Calu3 (cell line): ENCODE measurements at regions not wholly inside any gene's neighbourhood (a gene's known extent, or its start where the extent isn't known, plus 50 kb on each side); places are given as distances from the start of the nearest gene placed in this dataset.

Source experiments
- BruUV-seq: library from RNA; stranded (reverse); fragments of 400-500 nt; replicated peaks from 2 replicates; lab custom pipeline; 2021; lab: Mats Ljungman, UMichigan
- CTCF ChIA-PET: fragments of 300-600 bp; sonication (Branson Sonifier 250); formaldehyde crosslinking; loops from one replicate; lab custom pipeline; 2022; ENCODE audit warnings: antibody characterized with exemption; lab: Charles Lee
- DNase-seq: peaks from one replicate; pipeline ENCODE4 v3.0.0; 2022
- H3K27ac Mint-ChIP-seq: one replicate; pipeline ENCODE4 v1.8.0; 2022; ENCODE audit warnings: mixed read lengths; ENCODE audit not compliant: unreplicated experiment
- H3K27me3 Mint-ChIP-seq: one replicate; pipeline ENCODE4 v1.8.0; 2022; ENCODE audit warnings: mixed read lengths; ENCODE audit not compliant: unreplicated experiment
- H3K36me3 Mint-ChIP-seq: one replicate; pipeline ENCODE4 v1.8.0; 2022; ENCODE audit warnings: mild to moderate bottlenecking, moderate library complexity, mixed read lengths; ENCODE audit not compliant: insufficient read depth, unreplicated experiment
- H3K4me1 Mint-ChIP-seq: one replicate; pipeline ENCODE4 v1.8.0; 2022; ENCODE audit warnings: mild to moderate bottlenecking, low read depth, mixed read lengths; ENCODE audit not compliant: unreplicated experiment
- H3K4me3 Mint-ChIP-seq: one replicate; pipeline ENCODE4 v1.8.0; 2022; ENCODE audit warnings: mild to moderate bottlenecking, low read depth, moderate library complexity, mixed read lengths; ENCODE audit not compliant: unreplicated experiment
- H3K9me3 Mint-ChIP-seq: one replicate; pipeline ENCODE4 v1.8.0; 2022; ENCODE audit warnings: low read depth, mixed read lengths; ENCODE audit not compliant: unreplicated experiment
- intact Hi-C: fragments of 100-400 bp; cut with micrococcal nuclease; formaldehyde crosslinking; loops from one replicate; pipeline ENCODE4 v1.10.0; 2022; ENCODE audit not compliant: unreplicated experiment
- TF ChIP-seq, protein P1 (sequence below): fragments of 200-600 bp; IDR thresholded peaks from one replicate; pipeline ENCODE4 v1.8.0; 2022; ENCODE audit warnings: antibody characterized with exemption; ENCODE audit not compliant: unreplicated experiment

DNA sequence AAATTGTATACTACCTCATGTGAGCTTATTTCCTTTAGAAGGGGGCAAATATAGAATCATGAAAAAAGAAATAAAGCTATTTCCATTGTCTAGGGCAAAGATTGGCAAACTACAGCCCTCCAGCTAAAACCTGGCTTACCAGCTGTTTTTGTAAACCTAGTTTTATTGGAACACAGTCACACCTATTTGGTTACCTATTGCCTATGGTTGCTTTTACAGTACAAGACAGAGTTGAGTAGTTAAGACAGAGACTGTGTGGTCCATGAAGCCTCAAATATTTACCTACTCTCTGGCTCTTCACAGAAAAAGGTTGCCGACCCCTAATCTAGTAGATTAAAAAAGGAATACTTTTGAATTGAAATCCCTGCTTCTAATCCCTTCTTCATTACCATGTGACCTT is 88.8 kb upstream of the ENPP6 start:
- CTCF ChIA-PET, result no interaction called here
- BruUV-seq, result no TSS peak
- TF ChIP-seq, protein P1, sequence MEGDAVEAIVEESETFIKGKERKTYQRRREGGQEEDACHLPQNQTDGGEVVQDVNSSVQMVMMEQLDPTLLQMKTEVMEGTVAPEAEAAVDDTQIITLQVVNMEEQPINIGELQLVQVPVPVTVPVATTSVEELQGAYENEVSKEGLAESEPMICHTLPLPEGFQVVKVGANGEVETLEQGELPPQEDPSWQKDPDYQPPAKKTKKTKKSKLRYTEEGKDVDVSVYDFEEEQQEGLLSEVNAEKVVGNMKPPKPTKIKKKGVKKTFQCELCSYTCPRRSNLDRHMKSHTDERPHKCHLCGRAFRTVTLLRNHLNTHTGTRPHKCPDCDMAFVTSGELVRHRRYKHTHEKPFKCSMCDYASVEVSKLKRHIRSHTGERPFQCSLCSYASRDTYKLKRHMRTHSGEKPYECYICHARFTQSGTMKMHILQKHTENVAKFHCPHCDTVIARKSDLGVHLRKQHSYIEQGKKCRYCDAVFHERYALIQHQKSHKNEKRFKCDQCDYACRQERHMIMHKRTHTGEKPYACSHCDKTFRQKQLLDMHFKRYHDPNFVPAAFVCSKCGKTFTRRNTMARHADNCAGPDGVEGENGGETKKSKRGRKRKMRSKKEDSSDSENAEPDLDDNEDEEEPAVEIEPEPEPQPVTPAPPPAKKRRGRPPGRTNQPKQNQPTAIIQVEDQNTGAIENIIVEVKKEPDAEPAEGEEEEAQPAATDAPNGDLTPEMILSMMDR, result no peak
- no peak for DNase-seq
- Mint-ChIP-seq H3K4me1 (peaks cover 10% of the 10 kb centered on the region), H3K36me3 (no peaks in the 10 kb centered on the region), H3K4me3 (no peak overlapping the region), H3K9me3 (peaks cover 8% of the 10 kb centered on the region), H3K27me3 (no peaks in the 10 kb centered on the region), H3K27ac (no peak overlapping the region)
- intact Hi-C loops, result no loop called here

- Mint-ChIP-seq H3K9me3 (peaks cover 5% of the 10 kb centered on the region), H3K4me1 (peaks cover 13% of the 10 kb centered on the region), H3K4me3 (no peak overlapping the region), H3K36me3 (no peaks in the 10 kb centered on the region), H3K27ac (no peak overlapping the region), H3K27me3 (no peaks in the 10 kb centered on the region)
- TF ChIP-seq, protein P1, result no peak
- intact Hi-C loops, result no loop called here
- no peak for DNase-seq
- CTCF ChIA-PET, result no interaction called here
- no TSS peak for BruUV-seq
Observed at GRCh38 chr4:184300816-184301215, 83.1 kb upstream of the ENPP6 start.

DNA sequence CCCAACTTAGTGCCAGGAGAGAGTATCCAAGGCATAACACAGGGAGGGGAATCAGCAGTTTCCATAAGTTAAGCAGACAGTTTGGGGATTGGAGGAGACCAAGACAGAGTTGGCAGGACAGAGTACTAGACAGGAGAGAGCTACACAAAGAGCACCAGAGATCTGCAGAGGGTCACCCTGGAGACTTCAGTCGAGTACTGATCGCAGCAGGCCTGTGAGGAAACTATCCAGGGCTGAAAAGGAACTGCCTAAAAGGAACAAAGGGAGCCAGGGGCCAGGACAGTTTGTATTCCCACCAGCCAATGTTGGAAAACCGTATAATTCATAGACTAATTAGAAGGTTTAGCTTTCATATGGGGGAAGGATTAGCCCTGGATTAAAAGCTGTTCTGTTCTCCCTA is 80.6 kb upstream of the ENPP6 start:
- no peak for DNase-seq
- Mint-ChIP-seq H3K4me3 (no peak overlapping the region), H3K4me1 (peaks cover 13% of the 10 kb centered on the region), H3K27ac (no peak overlapping the region), H3K27me3 (no peaks in the 10 kb centered on the region), H3K9me3 (peaks cover 3% of the 10 kb centered on the region), H3K36me3 (no peaks in the 10 kb centered on the region)
- TF ChIP-seq, protein P1, result no peak
- CTCF ChIA-PET, result no interaction called here
- BruUV-seq, result no TSS peak
- intact Hi-C loops, result no loop called here

DNA sequence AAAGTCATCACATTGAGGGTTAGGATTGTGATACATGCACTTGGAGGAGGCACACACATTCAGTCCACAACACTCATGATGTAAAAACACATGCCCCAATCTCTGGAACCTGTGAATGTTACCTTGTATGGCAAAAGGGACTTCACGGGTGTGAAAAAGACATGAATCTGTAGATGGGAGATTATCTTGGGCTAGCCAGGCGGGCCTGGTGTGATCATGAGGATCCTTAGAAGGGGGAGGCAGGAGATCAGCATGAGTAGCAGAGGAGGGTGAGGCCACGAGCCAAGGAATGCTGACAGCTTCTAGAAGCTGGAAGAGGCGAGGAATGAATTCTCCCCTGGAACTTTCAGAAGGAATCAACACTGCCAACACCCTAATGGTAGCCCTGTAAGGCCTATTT is 77.5 kb upstream of the ENPP6 start:
- H3K4me3 Mint-ChIP-seq, result no peak overlapping the region
- BruUV-seq, result no TSS peak
- no peaks in the 10 kb centered on the region for H3K27me3 Mint-ChIP-seq
- H3K36me3 Mint-ChIP-seq, result no peaks in the 10 kb centered on the region
- TF ChIP-seq, protein P1, result no peak
- intact Hi-C loops, result no loop called here
- H3K27ac Mint-ChIP-seq, result no peak overlapping the region
- H3K9me3 Mint-ChIP-seq, result no peaks in the 10 kb centered on the region
- H3K4me1 Mint-ChIP-seq, result peaks cover 13% of the 10 kb centered on the region
- DNase-seq, result no peak
- CTCF ChIA-PET, result no interaction called here
